Nephron progenitor cell (in vitro differentiated cells): ENCODE measurements at regions not wholly inside any gene's neighbourhood (a gene's known extent, or its start where the extent isn't known, plus 50 kb on each side); places are given as distances from the start of the nearest gene placed in this dataset.

Experiments
- DNase-seq: peaks from one replicate; pipeline ENCODE4 v3.0.0; 2021
- H3K27ac Mint-ChIP-seq: 2 replicates; pipeline ENCODE4 v1.8.0; 2021; ENCODE audit warnings: mild to moderate bottlenecking, moderate library complexity, mixed read lengths
- H3K27me3 Mint-ChIP-seq: 2 replicates; pipeline ENCODE4 v1.8.0; 2021; ENCODE audit warnings: mild to moderate bottlenecking, low read depth, mixed read lengths; ENCODE audit not compliant: poor library complexity
- H3K36me3 Mint-ChIP-seq: 2 replicates; pipeline ENCODE4 v1.8.0; 2021; ENCODE audit warnings: low read depth, mixed read lengths
- H3K4me1 Mint-ChIP-seq: 2 replicates; pipeline ENCODE4 v1.8.0; 2021; ENCODE audit warnings: mixed read lengths
- H3K4me3 Mint-ChIP-seq: 2 replicates; pipeline ENCODE4 v1.8.0; 2021; ENCODE audit warnings: mild to moderate bottlenecking, moderate library complexity, mixed read lengths
- H3K9me3 Mint-ChIP-seq: 2 replicates; pipeline ENCODE4 v1.8.0; 2021; ENCODE audit warnings: mild to moderate bottlenecking, moderate library complexity, mixed read lengths
- TF ChIP-seq, protein P1 (sequence below): fragments of 200-600 bp; sonication (generic); IDR thresholded peaks from 2 replicates; pipeline ENCODE4 v1.5.0; 2021; ENCODE audit warnings: antibody characterized with exemption

DNA sequence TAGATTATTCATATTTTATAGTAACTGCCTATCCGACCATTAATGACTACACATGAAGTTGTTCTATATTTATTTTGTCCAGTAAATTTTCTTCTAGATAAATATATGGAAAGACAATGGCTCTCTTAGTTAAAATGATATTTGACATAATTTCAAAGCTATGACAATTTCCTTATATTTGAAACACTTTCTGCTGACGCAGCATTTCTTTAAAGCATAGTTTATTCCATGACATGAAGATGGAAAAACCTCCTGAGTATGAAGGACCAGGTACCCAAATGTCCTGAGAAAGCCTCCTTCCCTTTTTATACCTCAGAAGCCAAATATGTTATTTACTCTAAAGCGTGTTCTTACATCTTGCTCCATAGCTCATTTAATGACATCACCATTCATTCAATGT lies 831.6 kb downstream of the EFNB2 start:
- Mint-ChIP-seq H3K4me1 (no peaks in the 10 kb centered on the region), H3K9me3 (no peaks in the 10 kb centered on the region)

DNA sequence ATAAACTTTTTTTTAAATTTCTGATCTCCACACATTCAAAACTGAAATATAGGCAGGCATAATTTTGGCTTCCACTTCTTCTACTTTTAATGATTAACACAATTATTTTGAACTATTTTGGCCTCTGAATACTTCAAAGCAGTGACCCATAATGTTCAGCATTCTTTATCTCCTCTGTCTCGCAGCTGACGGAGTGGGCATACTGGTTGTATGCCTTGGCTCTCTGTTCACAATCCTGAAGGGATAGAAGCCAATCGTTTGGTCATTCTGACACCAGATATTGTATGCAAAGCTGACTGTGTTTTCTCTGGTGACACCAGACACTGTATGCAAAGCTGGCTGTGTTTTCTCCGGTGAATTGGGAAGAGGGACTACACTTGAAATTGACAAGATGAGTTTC lies 833.0 kb downstream of the EFNB2 start:
- H3K4me3 Mint-ChIP-seq, result no peak overlapping the region
- H3K4me1 Mint-ChIP-seq, result no peaks in the 10 kb centered on the region
- TF ChIP-seq, protein P1, sequence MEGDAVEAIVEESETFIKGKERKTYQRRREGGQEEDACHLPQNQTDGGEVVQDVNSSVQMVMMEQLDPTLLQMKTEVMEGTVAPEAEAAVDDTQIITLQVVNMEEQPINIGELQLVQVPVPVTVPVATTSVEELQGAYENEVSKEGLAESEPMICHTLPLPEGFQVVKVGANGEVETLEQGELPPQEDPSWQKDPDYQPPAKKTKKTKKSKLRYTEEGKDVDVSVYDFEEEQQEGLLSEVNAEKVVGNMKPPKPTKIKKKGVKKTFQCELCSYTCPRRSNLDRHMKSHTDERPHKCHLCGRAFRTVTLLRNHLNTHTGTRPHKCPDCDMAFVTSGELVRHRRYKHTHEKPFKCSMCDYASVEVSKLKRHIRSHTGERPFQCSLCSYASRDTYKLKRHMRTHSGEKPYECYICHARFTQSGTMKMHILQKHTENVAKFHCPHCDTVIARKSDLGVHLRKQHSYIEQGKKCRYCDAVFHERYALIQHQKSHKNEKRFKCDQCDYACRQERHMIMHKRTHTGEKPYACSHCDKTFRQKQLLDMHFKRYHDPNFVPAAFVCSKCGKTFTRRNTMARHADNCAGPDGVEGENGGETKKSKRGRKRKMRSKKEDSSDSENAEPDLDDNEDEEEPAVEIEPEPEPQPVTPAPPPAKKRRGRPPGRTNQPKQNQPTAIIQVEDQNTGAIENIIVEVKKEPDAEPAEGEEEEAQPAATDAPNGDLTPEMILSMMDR, result no peak
- peaks cover 3% of the 10 kb centered on the region for H3K27me3 Mint-ChIP-seq
- DNase-seq, result no peak
- H3K9me3 Mint-ChIP-seq, result no peaks in the 10 kb centered on the region
- no peaks in the 10 kb centered on the region for H3K36me3 Mint-ChIP-seq
- peak overlapping the region; percentile 0 for H3K27ac Mint-ChIP-seq

More for the DNA sequence above, 831.6 kb downstream of the EFNB2 start:
- no peaks in the 10 kb centered on the region for H3K27me3 Mint-ChIP-seq
- H3K27ac Mint-ChIP-seq, result no peak overlapping the region
- DNase-seq, result no peak
- no peaks in the 10 kb centered on the region for H3K36me3 Mint-ChIP-seq
- no peak overlapping the region for H3K4me3 Mint-ChIP-seq
- TF ChIP-seq, protein P1, result no peak

- DNase-seq, result no peak
- H3K27ac Mint-ChIP-seq, result no peak overlapping the region
- no peak overlapping the region for H3K4me3 Mint-ChIP-seq
- TF ChIP-seq, protein P1, result no peak
- no peaks in the 10 kb centered on the region for H3K36me3 Mint-ChIP-seq
- no peaks in the 10 kb centered on the region for H3K4me1 Mint-ChIP-seq
- peaks cover 3% of the 10 kb centered on the region for H3K27me3 Mint-ChIP-seq
- H3K9me3 Mint-ChIP-seq, result peaks cover 9% of the 10 kb centered on the region
Observed at GRCh38 chr13:105692769-105693168, 842.7 kb downstream of the EFNB2 start.

GRCh38 chr13:105684216-105684615 lies 851.2 kb downstream of the EFNB2 start:
- H3K36me3 Mint-ChIP-seq, result no peaks in the 10 kb centered on the region
- H3K9me3 Mint-ChIP-seq, result no peaks in the 10 kb centered on the region
- H3K4me1 Mint-ChIP-seq, result no peaks in the 10 kb centered on the region
- no peak for DNase-seq
- TF ChIP-seq, protein P1, result no peak
- no peak overlapping the region for H3K27ac Mint-ChIP-seq
- no peak overlapping the region for H3K4me3 Mint-ChIP-seq
- no peaks in the 10 kb centered on the region for H3K27me3 Mint-ChIP-seq

GRCh38 chr13:105679838-105680237 lies 855.6 kb downstream of the EFNB2 start:
- no peaks in the 10 kb centered on the region for H3K36me3 Mint-ChIP-seq
- TF ChIP-seq, protein P1, result no peak
- H3K4me1 Mint-ChIP-seq, result no peaks in the 10 kb centered on the region
- H3K4me3 Mint-ChIP-seq, result no peak overlapping the region
- H3K9me3 Mint-ChIP-seq, result no peaks in the 10 kb centered on the region
- H3K27me3 Mint-ChIP-seq, result no peaks in the 10 kb centered on the region
- H3K27ac Mint-ChIP-seq, result no peak overlapping the region
- DNase-seq, result no peak

- no peaks in the 10 kb centered on the region for H3K9me3 Mint-ChIP-seq
Observed at GRCh38 chr13:105678072-105678471, 857.4 kb downstream of the EFNB2 start.

More at GRCh38 chr13:105678072-105678471, 857.4 kb downstream of the EFNB2 start:
- H3K4me3 Mint-ChIP-seq, result no peak overlapping the region
- no peaks in the 10 kb centered on the region for H3K27me3 Mint-ChIP-seq
- no peaks in the 10 kb centered on the region for H3K36me3 Mint-ChIP-seq
- H3K4me1 Mint-ChIP-seq, result no peaks in the 10 kb centered on the region
- TF ChIP-seq, protein P1, result no peak
- no peak overlapping the region for H3K27ac Mint-ChIP-seq
- no peak for DNase-seq
